Liver (tissue), 8 donors: ENCODE measurements at regions not wholly inside any gene's neighbourhood (a gene's known extent, or its start where the extent isn't known, plus 50 kb on each side); places are given as distances from the start of the nearest gene placed in this dataset.

ENCODE experiments used
- DNase-seq: peaks from one replicate; pipeline ENCODE4 v3.0.0-alpha.2; 2017; ENCODE audit warnings: low spot score
- H3K27ac ChIP-seq, 2 donors: one replicate each; pipeline ENCODE4 v1.7.0; 2013; ENCODE audit warnings: inconsistent platforms in 2 of 2, low read length in 2 of 2, control low read depth in 1 of 2, low read depth in 1 of 2, mild to moderate bottlenecking in 1 of 2
- H3K27me3 ChIP-seq, 4 donors: one replicate each; pipeline versions ENCODE4 v1.6.1 to v1.7.0; 2013; ENCODE audit warnings: low read length in 3 of 4, inconsistent platforms in 1 of 4, mild to moderate bottlenecking in 1 of 4, moderate library complexity in 1 of 4; ENCODE audit not compliant: control insufficient read depth in 4 of 4, insufficient read depth in 4 of 4
- H3K36me3 ChIP-seq, 4 donors: one replicate each; pipeline versions ENCODE4 v1.6.1 to v1.7.0; 2013; ENCODE audit warnings: low read length in 3 of 4, mild to moderate bottlenecking in 3 of 4, low read depth in 1 of 4, moderate library complexity in 1 of 4; ENCODE audit not compliant: control insufficient read depth in 4 of 4, insufficient read depth in 3 of 4
- H3K4me1 ChIP-seq, 4 donors: one replicate each; pipeline versions ENCODE4 v1.6.1 to v1.7.0; 2013; ENCODE audit warnings: low read length in 3 of 4, mild to moderate bottlenecking in 3 of 4, moderate library complexity in 1 of 4; ENCODE audit not compliant: control insufficient read depth in 4 of 4, insufficient read depth in 4 of 4
- H3K4me3 ChIP-seq, 3 donors: one replicate each; pipeline versions ENCODE4 v1.6.1 to v1.7.0; 2013; ENCODE audit warnings: low read length in 3 of 3, control low read depth in 1 of 3, low read depth in 1 of 3, mild to moderate bottlenecking in 1 of 3
- H3K9ac ChIP-seq, 2 donors: one replicate each; pipeline ENCODE4 v1.7.0; 2013; ENCODE audit warnings: low read length in 2 of 2, mild to moderate bottlenecking in 2 of 2, moderate library complexity in 2 of 2, control low read depth in 1 of 2, low read depth in 1 of 2
- H3K9me3 ChIP-seq, 4 donors: one replicate each; pipeline versions ENCODE4 v1.6.1 to v1.7.0; 2013; ENCODE audit warnings: low read length in 3 of 4; ENCODE audit not compliant: control insufficient read depth in 4 of 4
- CTCF ChIP-seq: fragments of 150-350 bp; IDR thresholded peaks from 2 replicates; pipeline ENCODE4 v1.5.1; 2017; ENCODE audit warnings: improper control_type of control experiment, low read depth, low read length; ENCODE audit not compliant: missing input control
- EGR1 ChIP-seq, 2 donors: IDR thresholded peaks; 2 replicates each; pipeline ENCODE4 v1.6.1; 2016 to 2018; ENCODE audit warnings: antibody characterized with exemption in 2 of 2, low read depth in 2 of 2
- FOXA1 ChIP-seq: IDR thresholded peaks from 2 replicates; pipeline ENCODE4 v1.6.1; 2016; ENCODE audit warnings: antibody characterized with exemption
- FOXA2 ChIP-seq: IDR thresholded peaks from 2 replicates; pipeline ENCODE4 v1.6.1; 2016; ENCODE audit warnings: antibody characterized with exemption
- GABPA ChIP-seq, 2 donors: IDR thresholded peaks in 1 of 2; conservative IDR thresholded peaks in 1 of 2; 2 replicates each; pipeline ENCODE4 v1.6.1; 2016; ENCODE audit warnings: antibody characterized with exemption in 2 of 2, mild to moderate bottlenecking in 1 of 2, moderate library complexity in 1 of 2
- HNF4A ChIP-seq, 2 donors: conservative IDR thresholded peaks; 2 replicates each; pipeline ENCODE4 v1.6.1; 2016; ENCODE audit warnings: antibody characterized with exemption in 2 of 2, mild to moderate bottlenecking in 2 of 2
- HNF4G ChIP-seq: IDR thresholded peaks from 2 replicates; pipeline ENCODE4 v1.6.1; 2016; ENCODE audit warnings: antibody characterized with exemption
- JUND ChIP-seq, 2 donors: IDR thresholded peaks; 2 replicates each; pipeline ENCODE4 v1.6.1; 2016; ENCODE audit warnings: antibody characterized with exemption in 2 of 2
- NR2F2 ChIP-seq: IDR thresholded peaks from 2 replicates; pipeline ENCODE4 v1.6.1; 2016; ENCODE audit warnings: antibody characterized with exemption
- RAD21 ChIP-seq, 2 donors: IDR thresholded peaks; 2 replicates each; pipeline ENCODE4 v1.6.1; 2016; ENCODE audit warnings: antibody characterized with exemption in 2 of 2, mild to moderate bottlenecking in 2 of 2
- REST ChIP-seq: IDR thresholded peaks from 2 replicates; pipeline ENCODE4 v1.6.1; 2016; ENCODE audit warnings: antibody characterized with exemption, mild to moderate bottlenecking
- RXRA ChIP-seq, 2 donors: IDR thresholded peaks; 2 replicates each; pipeline ENCODE4 v1.6.1; 2017 to 2018; ENCODE audit warnings: antibody characterized with exemption in 2 of 2, mild to moderate bottlenecking in 1 of 2
- SP1 ChIP-seq: IDR thresholded peaks from 2 replicates; pipeline ENCODE4 v1.6.1; 2018; ENCODE audit warnings: antibody characterized with exemption, mild to moderate bottlenecking
- TAF1 ChIP-seq: conservative IDR thresholded peaks from 2 replicates; pipeline ENCODE4 v1.6.1; 2016; ENCODE audit warnings: antibody characterized with exemption, mild to moderate bottlenecking
- YY1 ChIP-seq: IDR thresholded peaks from 2 replicates; pipeline ENCODE4 v1.6.1; 2016; ENCODE audit warnings: antibody characterized with exemption, mild to moderate bottlenecking
- WGBS: extraction: QIAGEN DNeasy Blood & Tissue Kit; methylation state at CpG from one replicate; pipeline ENCODE4 v1.1.7; 2013; 5-methylcytosine and 5-hydroxymethylcytosine counted together
- TF ChIP-seq, protein P1 (sequence below): IDR thresholded peaks from 2 replicates; pipeline ENCODE4 v1.6.1; 2016; ENCODE audit warnings: antibody characterized with exemption
- TF ChIP-seq, protein P2 (sequence below): IDR thresholded peaks from 2 replicates; pipeline ENCODE4 v1.6.1; 2016; ENCODE audit warnings: antibody characterized with exemption
- TF ChIP-seq, protein P3 (sequence below): IDR thresholded peaks from 2 replicates; pipeline ENCODE4 v1.6.1; 2016; ENCODE audit warnings: antibody characterized with exemption
- donor health status: healthy.
- donor health status: healthy.
- donor health status: healthy.
- donor health status: healthy.
- donor health status: healthy.

- no peak for TF ChIP-seq REST
These were observed 159.4 kb downstream of the SIM1 start (continued) for GRCh38 chr6:100305209-100305869.

- Histone ChIP-seq H3K27ac (no peak overlapping the region), H3K27me3 (peaks cover 0 to 6% (median 0%) of the 10 kb centered on the region in 4 donors), H3K4me1 (no peaks in the 10 kb centered on the region), H3K36me3 (no peaks in the 10 kb centered on the region), H3K4me3 (no peak overlapping the region), H3K9me3 (no peaks in the 10 kb centered on the region), H3K9ac (no peak overlapping the region)
- 35% methylated on average over 1 of the region's 1 CpG for WGBS
- no peak for TF ChIP-seq RXRA (IDR thresholded peaks at IDR 0.05)
- TF ChIP-seq JUND (IDR thresholded peaks at IDR 0.05) = no peak
- no peak for TF ChIP-seq FOXA2
- TF ChIP-seq, protein P1, sequence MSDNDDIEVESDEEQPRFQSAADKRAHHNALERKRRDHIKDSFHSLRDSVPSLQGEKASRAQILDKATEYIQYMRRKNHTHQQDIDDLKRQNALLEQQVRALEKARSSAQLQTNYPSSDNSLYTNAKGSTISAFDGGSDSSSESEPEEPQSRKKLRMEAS = no peak
- no peak for TF ChIP-seq YY1
- TF ChIP-seq HNF4G = no peak
- TF ChIP-seq TAF1 = no peak
- DNase-seq = no peak
These were observed 160.1 kb downstream of the SIM1 start for GRCh38 chr6:100304575-100304974.

DNA sequence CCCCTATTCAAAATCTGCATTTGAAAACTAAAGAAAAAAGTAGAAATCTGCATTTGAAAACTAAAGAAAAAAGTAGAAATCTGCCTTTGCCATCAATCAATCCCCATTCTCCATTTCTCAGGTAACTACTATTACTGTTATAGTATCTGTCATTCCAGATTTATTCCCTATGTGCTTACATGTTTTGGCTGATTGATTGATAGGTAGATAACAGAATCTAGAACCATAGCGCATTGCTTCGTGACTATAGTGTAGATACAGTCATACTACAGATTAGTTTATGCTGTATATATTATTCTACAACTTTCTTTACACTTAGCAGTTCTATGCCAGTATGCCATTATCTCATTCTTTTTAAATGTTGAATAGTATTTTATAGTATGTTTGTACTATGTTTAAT is 163.0 kb downstream of the SIM1 start:
- Histone ChIP-seq H3K4me3 (no peak overlapping the region), H3K9ac (no peak overlapping the region), H3K27me3 (peaks cover 0 to 9% (median 0%) of the 10 kb centered on the region in 4 donors), H3K9me3 (no peaks in the 10 kb centered on the region), H3K4me1 (no peaks in the 10 kb centered on the region), H3K36me3 (no peaks in the 10 kb centered on the region), H3K27ac (no peak overlapping the region)
- WGBS = 74% methylated on average over 2 of the region's 2 CpGs
- no peak for DNase-seq
- TF ChIP-seq RXRA (IDR thresholded peaks at IDR 0.05) (no peak), HNF4G (no peak), GABPA (IDR thresholded peaks at IDR 0.05 in 1 of 2, conservative IDR thresholded peaks at IDR 0.05 in 1 of 2) (no peak), FOXA2 (no peak), TAF1 (no peak), YY1 (no peak), REST (no peak), SP1 (no peak), NR2F2 (no peak), JUND (IDR thresholded peaks at IDR 0.05) (no peak), RAD21 (IDR thresholded peaks at IDR 0.05) (no peak), FOXA1 (no peak), CTCF (no peak), HNF4A (conservative IDR thresholded peaks at IDR 0.05) (no peak), EGR1 (IDR thresholded peaks at IDR 0.05; ENCODE audit: low read depth in 2 of 2) (no peak)
- TF ChIP-seq, protein P2, sequence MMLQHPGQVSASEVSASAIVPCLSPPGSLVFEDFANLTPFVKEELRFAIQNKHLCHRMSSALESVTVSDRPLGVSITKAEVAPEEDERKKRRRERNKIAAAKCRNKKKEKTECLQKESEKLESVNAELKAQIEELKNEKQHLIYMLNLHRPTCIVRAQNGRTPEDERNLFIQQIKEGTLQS = no peak
- TF ChIP-seq, protein P1 = no peak
- TF ChIP-seq, protein P3, sequence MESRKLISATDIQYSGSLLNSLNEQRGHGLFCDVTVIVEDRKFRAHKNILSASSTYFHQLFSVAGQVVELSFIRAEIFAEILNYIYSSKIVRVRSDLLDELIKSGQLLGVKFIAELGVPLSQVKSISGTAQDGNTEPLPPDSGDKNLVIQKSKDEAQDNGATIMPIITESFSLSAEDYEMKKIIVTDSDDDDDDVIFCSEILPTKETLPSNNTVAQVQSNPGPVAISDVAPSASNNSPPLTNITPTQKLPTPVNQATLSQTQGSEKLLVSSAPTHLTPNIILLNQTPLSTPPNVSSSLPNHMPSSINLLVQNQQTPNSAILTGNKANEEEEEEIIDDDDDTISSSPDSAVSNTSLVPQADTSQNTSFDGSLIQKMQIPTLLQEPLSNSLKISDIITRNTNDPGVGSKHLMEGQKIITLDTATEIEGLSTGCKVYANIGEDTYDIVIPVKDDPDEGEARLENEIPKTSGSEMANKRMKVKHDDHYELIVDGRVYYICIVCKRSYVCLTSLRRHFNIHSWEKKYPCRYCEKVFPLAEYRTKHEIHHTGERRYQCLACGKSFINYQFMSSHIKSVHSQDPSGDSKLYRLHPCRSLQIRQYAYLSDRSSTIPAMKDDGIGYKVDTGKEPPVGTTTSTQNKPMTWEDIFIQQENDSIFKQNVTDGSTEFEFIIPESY = no peak
